ENCODE measurements at regions not wholly inside any gene's neighbourhood (a gene's known extent, or its start where the extent isn't known, plus 50 kb on each side); places are given as distances from the start of the nearest gene placed in this dataset.
"Not testable (repeated sequence)": the region's sequence is repeated elsewhere in the genome, so short reads cannot be mapped to it uniquely, and the experiment has no call there.

DNA sequence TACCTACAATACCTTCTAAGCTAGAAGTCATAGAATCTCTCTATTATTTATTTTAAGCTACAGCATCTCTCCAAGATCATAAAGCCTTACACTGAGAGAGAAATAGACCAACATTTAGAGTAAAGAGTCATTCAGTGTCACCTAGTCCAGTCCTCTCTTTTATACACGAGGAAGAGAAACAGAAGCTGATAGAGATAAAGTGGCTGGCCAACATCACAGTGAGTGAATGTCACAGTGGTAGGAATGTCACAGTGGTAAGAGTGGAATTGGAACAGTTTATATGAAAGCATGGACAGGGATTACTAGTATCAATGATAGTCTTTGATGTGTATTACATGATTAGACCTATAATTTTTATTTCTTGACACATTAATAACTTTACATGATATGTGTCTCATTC, 307.8 kb upstream of the NBPF12 start:
- not testable (repeated sequence) for DNase-seq

- not testable (repeated sequence) for DNase-seq
Measured at GRCh38 chr1:146618582-146618981, 319.5 kb upstream of the NBPF12 start.

DNA sequence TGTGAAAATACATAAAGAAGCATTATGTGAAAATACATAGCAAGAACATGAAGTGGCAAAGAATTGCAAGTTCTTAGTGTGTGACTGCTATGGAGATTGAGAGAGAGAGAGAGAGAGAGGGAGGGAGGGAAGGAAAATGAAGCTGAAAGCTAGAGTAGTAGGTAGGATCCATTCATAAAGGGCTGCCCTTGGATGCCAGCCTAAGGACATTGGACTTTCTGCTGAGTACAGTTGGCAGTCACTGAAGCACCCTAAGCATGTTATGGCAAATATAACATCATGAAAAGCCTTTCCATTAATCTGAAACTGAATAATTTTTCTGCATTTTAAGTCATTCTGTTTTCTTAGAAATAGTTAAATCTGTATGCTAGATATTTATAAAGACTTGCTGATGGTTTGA, 333.4 kb upstream of the NBPF12 start:
- DNase-seq, result not testable (repeated sequence)

DNA sequence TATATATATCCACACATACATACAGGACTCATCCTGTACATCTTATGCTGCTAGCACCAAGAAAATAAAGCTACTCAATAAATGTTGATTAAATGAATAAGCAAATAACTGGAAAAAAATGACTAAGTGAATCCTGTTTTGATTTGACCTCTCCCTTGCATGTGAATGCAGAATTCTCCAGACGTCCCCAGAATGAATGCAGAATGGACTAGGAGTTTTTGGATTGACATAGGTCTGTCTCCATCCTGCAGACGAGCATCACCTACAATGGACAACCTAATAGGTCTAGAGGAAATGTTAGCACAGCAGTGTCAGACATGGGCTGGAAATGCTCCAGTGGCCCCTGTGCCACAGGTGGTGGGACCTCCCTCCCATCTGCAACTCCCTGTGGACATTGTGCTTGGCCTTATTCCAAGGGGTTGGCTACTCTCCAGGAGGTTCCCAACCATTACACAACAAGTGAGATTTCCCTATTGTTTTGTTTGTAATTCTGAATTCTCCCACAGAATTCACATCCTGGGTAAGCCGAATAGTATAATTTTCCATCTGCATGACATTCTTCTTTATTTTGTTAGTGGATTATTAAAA, 337.3 kb upstream of the NBPF12 start:
- not testable (repeated sequence) for DNase-seq

DNA sequence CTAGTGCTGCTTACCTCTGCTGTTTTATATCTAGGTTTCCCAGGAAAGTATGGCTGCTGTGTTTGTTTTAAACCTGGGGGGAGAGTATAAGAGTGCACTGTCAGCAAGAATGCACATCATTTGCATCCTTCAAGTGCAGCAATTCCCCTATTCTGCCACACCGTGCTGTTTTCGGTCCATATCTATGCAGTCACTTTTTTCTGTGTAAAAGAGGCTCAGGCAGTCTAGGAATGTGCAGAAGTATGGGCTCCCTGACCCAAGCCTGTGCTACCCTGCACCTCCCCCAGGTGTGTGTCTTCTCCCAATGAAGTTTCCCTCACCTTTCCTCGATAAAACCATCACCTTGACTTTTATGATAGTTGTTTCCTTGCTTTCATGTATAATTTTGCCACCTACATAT, 338.2 kb upstream of the NBPF12 start:
- DNase-seq, result not testable (repeated sequence)

DNA sequence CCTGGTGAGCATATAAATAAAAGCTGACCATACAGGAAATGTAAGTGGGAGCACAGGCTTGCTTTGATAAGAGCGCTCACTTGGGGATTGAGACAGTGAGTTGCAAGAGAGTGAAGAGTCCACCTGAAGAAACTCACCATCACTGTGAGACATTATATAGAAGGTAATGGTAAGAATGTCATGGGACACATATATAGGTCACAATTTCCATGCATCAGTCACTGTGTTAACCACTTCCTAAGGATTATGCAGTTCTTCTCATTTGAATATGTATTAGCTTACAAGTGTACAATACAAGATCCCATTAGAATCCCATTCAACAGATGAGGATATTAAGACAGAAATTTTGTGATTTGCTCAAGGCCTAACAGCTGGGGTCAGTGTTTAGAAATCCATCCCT, 352.4 kb upstream of the NOTCH2NLA start:
- DNase-seq, result not testable (repeated sequence)

DNA sequence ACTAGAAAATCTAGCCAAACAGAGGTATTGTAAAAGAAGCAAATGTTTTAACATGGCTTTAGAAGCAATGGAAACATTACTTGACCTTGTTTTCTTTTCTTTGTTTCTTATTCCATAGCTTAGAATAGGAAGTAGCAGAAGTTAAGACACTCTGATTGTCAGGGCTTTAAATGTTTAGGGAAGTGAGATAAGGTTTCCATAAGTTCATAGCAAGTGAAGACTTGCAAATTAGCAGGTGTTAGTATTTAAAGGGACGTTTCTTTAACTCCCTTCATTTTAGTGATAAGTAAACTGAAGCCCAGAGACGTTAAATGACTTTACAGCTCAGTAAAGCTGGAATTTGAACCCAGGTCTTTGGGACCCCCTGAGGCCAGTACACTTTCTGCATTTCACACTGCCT, 338.7 kb upstream of the NOTCH2NLA start:
- DNase-seq, result not testable (repeated sequence)

DNA sequence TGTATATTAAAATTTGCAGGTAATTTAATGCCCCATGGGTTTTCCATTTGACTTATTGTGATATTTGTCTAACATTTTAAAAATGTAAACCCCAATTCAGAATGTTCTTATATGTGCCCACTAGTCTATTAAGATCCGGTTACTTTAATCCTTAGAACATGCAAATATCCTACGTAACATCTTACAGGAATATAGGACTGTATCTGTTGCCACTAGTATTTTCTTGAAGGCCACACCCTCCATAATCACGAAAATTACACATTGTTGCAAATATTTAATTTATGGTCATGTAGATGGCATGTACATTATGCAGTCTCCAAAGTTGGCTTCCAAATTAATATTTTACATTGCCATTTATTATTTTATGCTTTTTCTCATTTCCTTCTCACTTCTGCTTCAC, 329.2 kb upstream of the NOTCH2NLA start:
- DNase-seq, result not testable (repeated sequence)

GRCh38 chr1:146556405-146556804, 327.6 kb upstream of the NOTCH2NLA start:
- DNase-seq, result not testable (repeated sequence)

DNA sequence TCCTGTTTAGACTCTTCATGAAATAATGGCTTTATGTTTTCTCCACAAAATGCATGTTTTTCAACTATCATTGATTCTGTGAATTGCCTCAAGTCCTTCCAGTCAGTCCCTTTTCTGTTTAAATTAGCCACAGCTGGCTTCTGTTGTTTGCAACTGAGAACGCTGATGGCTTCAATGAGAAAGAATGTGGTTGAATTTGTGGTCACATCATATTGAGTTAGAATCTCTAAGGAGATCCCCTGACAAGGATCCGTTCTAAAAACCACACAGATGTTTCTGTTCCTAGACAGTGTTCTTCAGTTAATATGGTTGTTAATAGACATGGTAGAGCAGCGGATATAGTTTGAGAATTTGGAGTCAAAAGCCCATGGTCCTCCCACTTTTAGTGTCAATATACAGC, 323.6 kb upstream of the NOTCH2NLA start:
- DNase-seq, result not testable (repeated sequence)

- DNase-seq, result not testable (repeated sequence)
Measured at GRCh38 chr1:146548684-146549083, 319.9 kb upstream of the NOTCH2NLA start.

DNA sequence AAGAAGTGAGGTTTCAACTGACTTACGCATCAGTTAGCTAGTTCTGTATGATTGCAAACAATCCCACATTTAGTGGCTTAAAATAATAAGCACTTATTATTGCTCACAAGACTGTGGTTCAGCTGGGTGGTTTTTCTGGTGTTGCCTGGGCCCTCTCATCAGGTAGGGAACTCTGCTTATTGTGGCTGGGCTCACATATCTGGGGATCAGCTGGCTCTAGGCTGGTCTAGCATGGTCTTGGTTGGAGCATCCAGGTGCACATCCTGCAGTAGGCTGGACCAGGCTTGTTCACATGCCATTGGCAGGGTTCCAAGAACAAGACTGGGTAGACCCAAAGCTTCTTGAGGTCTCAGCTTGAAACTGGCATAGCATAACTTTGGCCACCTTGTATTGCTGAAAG, 317.4 kb upstream of the NOTCH2NLA start:
- not testable (repeated sequence) for DNase-seq

DNA sequence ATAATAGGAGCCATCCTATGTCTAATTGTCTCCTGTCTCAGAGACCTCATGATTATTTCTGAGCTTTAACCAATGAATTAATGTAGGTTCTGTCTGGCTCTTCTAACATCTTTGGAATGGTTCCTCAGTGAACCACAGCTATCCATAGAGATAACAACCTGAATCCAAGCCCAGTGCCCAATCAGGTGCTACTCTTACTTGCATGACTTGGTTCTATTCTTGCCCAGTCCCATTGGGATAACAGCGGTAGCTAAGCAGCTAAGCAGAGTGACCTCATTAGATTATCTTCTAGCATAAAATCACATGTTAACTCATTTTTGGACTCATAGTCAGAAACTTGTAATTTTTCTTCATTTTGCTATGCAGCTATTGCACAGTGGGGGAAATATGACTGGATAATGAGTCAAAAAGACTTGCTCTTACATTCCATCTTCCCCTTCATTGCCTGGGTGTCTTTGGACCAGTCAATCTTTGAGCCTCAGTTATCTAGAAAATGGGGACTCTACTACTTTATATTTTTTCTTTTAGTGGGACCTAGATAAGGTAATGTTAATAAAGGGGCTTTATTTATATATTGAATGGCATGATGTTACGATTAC, 309.1 kb upstream of the NOTCH2NLA start:
- not testable (repeated sequence) for DNase-seq

- not testable (repeated sequence) for DNase-seq
Measured at GRCh38 chr1:146536028-146536427, 307.2 kb upstream of the NOTCH2NLA start.

GRCh38 chr1:146535575-146535974, 306.8 kb upstream of the NOTCH2NLA start:
- DNase-seq, result not testable (repeated sequence)

- not testable (repeated sequence) for DNase-seq
Measured at GRCh38 chr1:146530958-146531357, 302.1 kb upstream of the NOTCH2NLA start.

DNA sequence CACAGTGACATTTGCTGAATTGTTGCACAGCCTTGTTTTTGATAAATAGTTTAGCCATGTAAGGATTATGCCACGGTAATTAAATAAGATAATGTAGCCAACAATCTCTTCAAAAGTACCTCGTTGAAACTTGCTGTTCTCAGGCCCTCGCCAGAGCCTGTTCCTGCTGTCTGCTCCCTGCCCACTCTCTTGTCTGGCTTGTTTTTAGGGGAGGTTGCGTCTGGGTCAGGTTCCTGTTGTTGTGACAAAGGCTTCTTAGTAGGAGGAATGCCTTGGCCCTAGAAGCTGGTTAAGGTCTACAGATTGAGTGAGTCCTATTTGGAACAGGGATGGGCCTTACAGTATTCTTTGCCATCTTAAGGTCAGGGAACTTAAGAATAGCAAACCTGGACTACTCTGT, 294.0 kb upstream of the NOTCH2NLA start:
- DNase-seq, result not testable (repeated sequence)

DNA sequence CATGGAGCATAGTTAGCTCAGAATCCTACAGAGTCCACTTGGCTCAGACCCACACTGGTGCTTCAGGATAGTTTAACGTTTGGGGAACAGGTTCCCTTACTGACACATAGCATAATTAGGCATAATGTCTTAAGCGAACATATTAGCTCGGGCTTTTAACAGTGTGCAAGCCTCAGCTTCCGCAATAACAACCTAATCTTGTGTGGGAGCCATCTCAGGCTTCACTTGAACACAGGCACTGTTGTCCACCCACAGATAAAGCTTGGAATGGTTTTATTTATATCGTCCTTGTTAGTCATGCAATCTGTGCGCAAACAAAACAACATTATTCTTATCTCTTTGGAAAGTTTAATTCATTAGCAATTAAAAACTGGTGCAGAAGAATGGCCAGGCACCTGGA, 293.5 kb upstream of the NOTCH2NLA start:
- DNase-seq, result not testable (repeated sequence)

DNA sequence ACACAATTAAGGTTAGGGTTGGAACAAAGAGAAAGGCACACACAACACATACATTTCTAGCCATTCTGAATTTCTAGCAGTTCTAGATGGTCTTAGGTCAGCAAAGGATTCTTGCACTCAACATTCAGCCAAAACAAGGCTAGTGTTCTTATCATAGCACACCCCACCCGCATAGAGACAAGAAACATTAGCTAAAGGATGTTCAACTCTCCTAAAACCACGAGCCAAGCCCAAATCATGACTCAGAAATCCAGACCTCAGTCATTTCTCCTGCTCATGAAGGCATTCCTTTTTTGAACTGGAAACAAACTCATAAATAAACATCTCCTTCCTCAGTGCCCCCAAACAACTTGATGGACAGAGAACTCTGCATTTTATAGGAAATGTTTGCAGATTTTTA, 293.0 kb upstream of the NOTCH2NLA start:
- not testable (repeated sequence) for DNase-seq

GRCh38 chr1:146513754-146514153, 284.9 kb upstream of the NOTCH2NLA start:
- DNase-seq, result not testable (repeated sequence)

- not testable (repeated sequence) for DNase-seq
Measured at GRCh38 chr1:146511047-146511777, 282.4 kb upstream of the NOTCH2NLA start.

DNA sequence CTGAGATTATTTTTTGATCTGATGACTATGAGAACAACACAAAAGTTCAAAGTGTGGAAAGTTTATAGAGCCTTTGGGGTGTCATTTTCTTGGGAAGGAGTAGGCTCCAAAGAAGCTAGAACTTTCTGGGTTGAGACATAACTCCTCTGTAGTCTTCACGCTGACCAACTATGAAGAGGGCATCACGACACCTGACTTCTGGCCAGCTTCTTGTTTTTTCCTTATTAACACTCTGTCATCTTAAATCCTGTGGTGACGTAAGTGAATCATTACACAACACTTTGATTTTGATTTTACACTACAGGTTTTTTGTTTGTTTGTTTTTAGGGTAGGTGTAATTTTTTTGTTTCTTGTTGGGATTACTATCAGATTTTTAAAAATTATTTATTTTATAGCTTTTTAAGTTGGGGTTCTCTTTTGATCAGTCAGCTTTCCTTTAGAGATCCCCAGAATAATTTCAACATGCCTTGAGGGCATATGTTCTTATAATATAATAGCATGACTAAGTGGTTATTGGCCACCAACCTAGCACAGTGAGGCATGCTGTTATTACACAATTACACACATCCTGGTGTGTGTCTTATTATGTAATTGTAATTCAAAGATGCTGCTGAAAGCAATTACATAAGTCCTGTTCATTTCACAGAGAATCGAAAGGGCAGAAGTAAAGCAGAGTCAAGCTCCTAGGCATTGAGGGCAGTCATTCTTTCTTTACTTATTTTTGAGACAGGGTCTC, 281.6 kb upstream of the NOTCH2NLA start:
- not testable (repeated sequence) for DNase-seq

- DNase-seq, result not testable (repeated sequence)
Measured at GRCh38 chr1:146504121-146504520, 275.3 kb upstream of the NOTCH2NLA start.

Data from hematopoietic multipotent progenitor cell treated with erythropoietin and hydrocortisone succinate and interleukin-3 and kit ligand, for 8 days (in vitro differentiated cells).